ENCODE measurements at regions not wholly inside any gene's neighbourhood (a gene's known extent, or its start where the extent isn't known, plus 50 kb on each side); places are given as distances from the start of the nearest gene placed in this dataset.

GRCh38 chr2:59939236-59939635 lies 614.2 kb downstream of the BCL11A start:
- TF ChIP-seq CTCF (IDR thresholded peaks at IDR 0.05; ENCODE audit: borderline replicate concordance, extremely low read depth, low read length, poor library complexity, severe bottlenecking) (no peak), EZH2 (IDR thresholded peaks at IDR 0.05; ENCODE audit: borderline replicate concordance, low read depth, low read length, severe bottlenecking) (no peak)
